NCI-H345 (cell line): ENCODE measurements at regions not wholly inside any gene's neighbourhood (a gene's known extent, or its start where the extent isn't known, plus 50 kb on each side); places are given as distances from the start of the nearest gene placed in this dataset.
"Not testable (repeated sequence)": the region's sequence is repeated elsewhere in the genome, so short reads cannot be mapped to it uniquely, and the experiment has no call there.

Source experiments
- DNase-seq: peaks from one replicate; lab custom pipeline; 2025; lab: John Stamatoyannopoulos, UW

DNA sequence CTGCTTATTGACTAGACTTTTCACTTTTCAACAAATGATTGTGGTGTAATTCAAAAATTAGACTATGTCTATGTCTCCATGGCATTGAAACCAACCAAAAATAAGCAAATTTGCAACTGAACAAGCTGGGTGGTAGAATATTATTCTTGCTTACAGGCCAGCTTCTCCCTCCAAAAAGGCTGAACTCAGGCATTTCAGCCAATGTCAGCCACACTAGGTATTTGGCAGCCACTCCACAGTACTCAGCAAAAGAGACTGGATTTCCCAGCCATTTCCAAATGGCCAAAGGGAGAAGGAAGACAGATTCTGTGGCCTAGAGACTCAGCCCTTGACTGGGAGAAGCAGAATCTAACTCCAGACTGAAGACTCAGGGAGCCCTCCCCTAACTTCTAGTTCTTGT is 121.8 kb upstream of the IRX5 start:
- DNase-seq, result no peak

DNA sequence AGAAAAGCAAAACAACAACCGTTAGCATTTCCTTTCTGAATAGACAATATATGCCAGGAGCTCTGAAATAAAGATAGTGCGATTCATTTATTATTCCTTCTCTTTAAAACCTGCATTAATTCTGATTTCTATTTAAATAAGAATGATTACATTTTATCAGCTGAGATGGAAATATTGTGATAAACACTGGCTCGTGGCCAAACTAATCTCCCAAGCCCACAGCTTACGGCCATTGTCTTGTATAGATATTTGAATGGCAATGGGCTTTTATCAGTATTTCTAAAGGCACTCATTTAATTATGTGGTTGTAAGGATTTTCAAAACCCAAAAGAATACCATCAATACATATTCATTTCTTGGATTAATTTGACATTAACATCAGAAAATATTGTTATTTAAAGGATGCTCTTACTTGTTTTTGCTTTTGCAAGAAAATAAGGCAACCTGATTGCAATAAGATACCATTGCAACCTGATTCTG is 123.7 kb upstream of the IRX5 start:
- DNase-seq, result no peak

DNA sequence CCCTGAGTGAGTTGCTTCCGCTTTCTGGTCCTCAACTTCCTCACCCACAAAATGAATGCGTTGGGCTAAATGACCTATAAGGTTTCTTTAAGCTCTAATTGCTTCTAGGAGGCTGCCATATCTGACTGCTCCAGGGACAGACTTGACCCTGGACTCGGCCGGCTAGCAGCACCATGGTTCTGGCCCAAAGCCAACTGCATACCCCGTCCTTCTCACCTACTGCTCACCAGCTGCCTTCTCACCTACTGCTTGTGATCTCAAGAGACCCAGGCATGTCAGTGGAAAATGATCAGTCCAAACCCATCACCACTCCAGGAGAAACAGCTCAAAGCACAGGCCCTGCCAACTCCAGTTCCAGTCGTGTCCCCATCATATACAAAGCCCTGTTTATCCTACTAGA is 124.3 kb upstream of the IRX5 start:
- DNase-seq, result no peak

DNA sequence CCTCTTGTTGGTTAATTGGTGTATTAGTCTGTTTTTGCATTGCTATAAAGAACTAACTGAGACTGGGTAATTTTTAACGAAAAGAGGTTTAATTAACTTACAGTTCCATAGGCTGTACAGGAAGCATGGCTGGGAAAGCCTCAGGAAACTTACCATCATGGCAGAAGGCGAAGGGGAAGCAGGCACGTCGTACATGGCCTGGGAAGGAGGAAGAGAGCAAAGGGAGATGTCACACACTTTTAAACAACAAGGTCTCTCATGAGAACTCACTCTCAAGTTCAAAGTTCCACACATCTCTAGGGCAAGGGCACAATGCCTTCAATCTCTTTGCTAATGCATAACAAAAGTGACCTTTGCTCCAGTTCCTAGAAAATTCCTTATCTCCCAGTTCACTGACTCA is 125.0 kb upstream of the IRX5 start:
- no peak for DNase-seq

DNA sequence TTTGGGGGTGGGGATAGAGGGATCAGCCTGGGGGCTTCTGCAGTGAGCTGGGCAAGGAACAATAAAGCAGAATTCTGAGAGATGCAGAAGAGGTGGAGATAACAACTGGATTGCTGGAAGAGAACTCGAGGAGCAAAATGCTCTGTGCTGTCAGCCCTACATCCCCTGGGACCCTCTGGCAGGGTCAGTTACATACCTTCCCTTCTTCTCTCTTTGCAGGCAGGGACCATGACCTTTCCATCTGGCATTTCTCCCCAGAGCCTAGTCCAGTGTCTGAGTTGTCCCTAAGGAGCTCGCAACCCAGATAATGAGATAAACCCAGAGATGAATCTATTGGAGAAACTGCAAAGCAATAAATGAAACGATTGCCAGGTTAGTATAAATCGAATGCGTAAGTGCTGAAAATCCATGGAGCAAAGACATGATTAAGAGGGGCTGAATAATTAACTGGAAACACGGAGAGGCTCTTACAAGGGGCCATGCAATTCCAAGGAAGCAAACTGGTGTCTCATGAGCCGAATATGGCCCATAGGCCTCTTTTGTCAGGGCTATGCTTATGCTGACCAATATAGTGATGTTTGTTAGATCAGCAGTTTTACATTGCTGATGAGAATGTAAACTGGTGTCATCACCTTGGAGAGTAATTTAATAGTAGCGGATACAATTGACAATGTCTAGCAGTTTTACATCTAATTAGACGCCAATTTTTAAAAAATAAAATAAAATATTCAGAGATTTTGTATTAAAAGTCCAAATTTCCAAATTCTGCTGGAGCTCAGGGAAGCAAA is 129.4 kb upstream of the IRX5 start:
- DNase-seq, result no peak

DNA sequence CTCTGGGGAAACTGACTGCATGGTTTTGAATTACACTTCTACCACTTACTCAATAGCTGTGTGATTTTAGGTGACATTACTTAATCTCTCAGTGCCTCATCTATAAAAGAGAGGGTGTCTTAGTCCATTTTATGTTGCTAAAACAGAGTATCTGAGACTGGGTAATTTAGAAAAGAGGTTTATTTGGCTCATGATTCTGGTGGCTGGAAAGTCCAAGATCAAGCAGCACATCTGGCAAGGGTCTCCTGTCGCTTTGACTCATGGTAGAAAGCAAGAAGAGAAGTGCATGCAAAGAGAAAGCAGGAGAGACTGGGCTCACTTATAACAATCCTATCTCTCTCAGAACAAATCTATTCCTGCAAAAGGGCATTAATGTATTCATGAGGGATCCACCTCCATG is 132.4 kb upstream of the IRX5 start:
- DNase-seq, result no peak

DNA sequence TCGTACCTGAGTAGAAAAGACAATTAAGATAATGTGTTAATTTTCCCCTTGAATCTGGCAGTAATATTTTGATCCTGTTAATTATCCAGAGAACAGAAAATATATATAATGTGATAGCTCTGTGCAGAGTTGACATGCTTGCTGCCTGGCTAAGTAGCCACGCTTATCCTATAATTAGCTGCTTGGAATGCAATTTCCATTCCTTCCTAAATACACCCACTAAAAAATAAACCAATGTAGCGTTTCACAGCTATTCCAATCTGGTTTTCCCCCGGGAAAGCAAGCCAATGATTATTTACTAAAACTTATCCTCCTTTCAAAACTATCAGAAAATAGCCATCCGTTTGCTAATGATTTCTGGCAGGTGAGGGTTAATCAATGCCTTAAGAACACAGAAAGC is 134.5 kb upstream of the IRX5 start:
- DNase-seq, result no peak

DNA sequence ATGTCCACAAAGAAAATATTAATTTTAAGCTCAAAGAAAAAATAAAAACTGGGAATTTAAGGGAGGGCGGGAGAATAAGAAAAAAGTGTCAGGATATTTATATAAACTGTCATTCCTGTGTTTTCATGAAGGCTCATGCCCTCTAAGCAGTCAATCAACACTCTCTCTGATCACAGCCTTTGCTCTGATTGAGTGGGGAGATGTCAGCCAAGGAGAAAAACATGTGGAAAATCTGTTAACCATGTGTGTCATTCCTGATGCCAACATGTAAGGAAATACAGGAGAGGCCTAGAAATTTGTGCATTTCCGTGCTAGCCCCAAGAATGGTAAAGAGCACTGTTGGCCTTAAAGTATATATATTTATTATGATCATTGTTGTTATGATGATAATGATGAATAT is 137.9 kb upstream of the IRX5 start:
- no peak for DNase-seq

DNA sequence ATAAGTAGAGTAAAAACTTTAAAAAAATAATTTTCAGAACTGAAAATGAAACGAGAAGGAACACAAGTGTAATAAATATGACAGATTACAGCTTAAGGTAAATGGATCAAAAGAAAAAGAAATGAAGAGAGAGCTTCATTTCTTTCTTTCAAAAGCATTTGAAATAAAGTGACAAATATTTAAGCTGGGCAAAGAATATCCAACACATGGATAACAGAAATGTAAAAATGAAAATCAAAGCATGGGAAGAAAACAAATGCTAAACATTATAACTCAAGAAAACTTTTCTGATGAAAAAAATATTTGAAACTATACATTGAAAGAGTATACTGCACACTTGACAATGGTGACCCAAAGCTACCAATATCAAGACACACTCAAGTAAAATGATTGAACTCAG is 143.6 kb upstream of the IRX5 start:
- DNase-seq, result no peak

DNA sequence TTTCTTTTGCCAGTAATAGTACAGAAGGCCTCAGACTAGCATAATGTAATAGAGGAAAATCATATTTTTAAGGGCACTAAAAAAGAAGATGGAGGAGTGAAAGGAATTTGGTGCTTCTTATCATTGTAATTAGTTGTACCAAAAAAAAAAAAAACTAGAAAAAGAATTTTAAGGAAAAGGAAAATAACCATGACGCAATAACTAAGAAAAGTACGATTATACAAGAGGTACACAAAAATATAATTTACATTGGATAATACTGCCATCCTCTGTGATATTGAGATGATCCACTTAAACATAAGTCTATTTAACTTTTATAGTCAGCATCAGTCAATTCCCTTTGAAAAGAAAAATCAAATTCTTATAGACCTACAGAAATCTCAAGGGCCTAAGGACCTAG is 146.7 kb upstream of the IRX5 start:
- no peak for DNase-seq

DNA sequence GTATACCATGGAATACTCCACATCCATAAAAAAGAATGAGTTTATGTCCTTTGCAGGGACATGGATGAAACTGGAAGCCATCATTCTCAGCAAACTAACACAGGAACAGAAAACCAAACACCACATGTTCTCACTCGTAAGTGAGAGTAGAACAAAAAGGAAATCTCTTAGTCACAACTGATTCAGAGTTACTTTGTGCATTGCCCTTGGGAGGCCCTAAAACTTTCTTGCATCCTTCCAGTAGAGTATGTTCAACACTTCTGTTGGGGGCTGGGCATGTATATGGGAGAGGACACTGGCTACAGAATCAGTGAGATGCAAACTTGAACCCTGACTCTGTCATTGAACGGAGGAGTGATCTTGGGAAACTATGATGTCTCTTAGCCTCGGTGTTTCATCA is 147.4 kb upstream of the IRX5 start:
- DNase-seq, result no peak

DNA sequence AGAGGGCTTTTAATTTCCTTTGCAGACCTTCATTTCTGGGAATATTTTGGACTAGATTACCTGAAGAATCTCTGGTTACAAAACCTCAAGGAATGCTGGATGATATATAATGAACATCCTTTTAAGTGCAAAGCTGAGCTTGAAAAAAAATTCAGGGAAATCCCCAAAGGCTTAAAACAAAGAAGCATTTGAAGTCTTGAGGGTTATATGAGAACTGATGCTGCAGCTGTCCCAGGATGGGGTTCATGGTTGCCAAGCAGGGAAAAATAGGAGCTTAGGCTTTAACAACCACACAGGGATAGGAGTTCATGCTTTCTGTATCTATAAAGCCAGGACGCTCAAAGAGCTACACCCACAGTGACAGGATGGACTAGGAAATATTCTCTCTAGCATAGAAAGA is 150.4 kb upstream of the IRX5 start:
- DNase-seq, result no peak

DNA sequence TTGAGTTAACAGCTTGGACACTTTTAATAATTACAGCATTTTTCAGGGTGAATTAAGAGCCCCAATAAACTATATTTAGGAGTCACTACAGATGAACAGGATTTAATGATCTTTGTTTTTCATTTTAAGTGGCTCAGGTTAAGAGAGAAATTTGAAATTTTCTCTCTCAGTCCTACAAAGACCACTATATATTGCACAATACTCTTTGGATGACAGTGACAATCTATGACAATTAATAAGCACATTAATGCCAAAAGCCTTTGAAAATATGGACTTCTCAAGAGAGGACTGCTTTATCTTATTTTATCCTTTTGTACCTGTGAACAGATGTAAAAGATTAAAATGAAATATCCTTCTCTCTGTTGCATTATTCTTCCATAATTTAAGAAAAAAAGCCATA is 151.1 kb upstream of the IRX5 start:
- no peak for DNase-seq

DNA sequence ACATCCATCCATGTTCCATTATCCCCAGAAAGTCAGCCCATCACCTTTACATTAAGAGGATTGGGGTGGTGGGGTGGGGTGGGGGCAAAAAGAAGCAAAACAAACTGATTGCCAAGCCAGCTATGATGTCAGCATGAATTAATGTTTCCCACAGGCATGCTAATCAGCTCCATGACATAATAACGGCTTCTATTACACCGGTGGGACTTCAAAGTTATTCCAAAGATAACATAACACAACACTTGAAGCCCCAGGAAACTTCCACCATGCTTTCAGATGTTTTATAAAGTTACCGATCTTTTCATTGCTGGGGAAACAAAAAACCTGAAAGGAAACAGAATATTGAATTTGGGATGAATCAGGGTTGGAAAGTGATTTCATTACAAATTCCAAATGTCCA is 155.9 kb upstream of the IRX5 start:
- no peak for DNase-seq

DNA sequence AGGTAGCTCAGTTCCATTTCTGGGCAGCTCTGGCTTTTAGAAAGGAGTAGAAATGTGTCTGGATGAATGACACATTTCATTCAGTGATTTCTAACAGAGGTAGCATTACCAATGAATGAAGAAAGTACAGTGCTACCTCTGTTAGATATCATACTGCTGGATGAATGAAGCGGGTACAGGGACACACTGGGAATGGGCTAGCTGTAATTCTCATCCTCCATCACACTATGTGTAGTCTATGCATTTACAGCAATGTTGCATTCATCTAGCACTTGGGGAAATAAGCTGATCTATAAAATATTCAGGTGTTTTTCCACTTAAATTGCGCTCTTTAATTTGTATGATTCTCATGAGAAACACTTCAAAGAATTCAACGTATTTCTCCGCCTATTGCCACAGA is 158.3 kb upstream of the IRX5 start:
- DNase-seq, result no peak

DNA sequence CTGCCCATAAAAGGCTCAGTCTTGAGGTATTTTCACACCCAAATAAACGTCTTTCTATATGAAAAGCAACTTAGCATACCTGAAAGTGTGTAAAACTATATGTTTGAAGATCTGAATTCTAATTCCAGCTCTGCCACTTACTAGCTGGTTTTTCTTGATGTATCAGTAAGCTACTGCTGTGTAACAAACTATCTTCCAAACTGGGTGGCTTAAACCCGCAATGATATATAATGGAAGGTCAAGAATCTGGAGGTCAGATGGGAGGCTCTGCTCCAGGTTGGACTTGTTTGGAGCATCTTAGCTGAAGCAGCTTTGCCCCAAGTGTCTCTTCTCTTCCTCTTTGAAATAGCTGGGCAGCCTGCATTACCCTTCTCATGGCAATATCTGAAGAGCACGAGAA is 164.3 kb upstream of the IRX5 start:
- DNase-seq, result no peak

DNA sequence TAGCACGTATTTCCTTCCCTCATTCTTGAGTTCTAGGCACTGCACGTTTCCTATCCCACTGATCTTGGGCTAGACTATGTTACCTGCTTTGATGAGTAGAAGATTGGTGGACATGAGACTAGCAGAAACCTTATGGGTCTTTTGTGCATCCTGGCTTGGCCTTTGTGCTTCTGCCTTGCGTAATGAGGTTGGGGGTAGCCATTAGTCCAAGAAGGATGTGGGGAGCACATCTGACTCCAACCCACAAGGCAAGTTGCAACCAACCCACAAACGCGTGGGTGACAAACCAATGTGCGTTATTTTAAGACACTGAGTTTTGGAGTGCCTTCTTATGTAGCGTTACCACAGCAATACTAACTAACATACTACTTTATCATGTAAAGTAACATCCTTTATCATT is 180.4 kb upstream of the IRX5 start:
- DNase-seq, result no peak

DNA sequence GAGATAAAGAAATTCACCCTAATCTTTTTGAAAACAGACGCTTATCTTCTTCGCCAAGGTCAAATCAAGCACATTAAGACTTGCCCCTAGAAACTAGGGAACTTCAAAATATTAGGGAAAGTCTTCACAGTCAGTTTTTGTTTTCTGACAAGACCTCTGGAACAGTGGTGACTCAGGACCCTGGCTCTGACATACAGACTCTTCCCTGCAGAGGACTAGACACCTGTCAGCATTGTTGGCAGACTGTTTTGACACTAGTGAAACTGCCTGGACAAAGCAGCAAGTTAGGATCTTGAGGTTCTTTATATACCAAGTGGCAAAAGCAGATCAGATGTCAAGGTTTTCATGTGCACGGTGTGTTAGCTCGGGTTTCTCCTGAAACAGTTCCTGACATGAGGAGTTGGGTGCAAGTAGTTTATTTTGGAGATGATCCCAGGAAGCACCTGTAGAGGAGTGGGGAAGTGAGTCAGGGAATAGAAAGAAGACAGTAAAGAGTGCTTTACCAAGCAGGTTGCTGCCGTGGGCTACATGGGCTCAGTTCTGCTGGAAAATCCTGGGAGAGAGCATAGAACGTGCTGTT is 182.0 kb upstream of the IRX5 start:
- no peak for DNase-seq

DNA sequence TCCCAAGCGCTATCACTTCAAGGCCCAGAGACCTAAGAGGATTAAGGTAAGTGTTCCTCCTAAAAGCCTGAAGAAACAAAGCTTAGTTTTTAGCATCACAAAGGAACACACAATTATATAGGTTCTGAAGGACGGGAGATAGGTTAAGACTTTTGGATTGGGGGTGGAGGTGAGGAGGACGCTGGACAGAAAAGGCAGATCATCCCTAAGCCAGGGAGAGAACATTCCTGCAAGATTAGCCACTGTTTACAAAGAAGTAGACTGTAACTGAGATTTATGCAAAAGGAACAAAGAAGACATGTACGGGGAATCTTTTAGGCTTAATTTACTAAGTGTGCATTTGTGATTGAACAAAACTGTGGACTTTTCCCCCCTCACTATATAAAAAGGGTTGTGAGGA is 184.1 kb upstream of the IRX5 start:
- no peak for DNase-seq

DNA sequence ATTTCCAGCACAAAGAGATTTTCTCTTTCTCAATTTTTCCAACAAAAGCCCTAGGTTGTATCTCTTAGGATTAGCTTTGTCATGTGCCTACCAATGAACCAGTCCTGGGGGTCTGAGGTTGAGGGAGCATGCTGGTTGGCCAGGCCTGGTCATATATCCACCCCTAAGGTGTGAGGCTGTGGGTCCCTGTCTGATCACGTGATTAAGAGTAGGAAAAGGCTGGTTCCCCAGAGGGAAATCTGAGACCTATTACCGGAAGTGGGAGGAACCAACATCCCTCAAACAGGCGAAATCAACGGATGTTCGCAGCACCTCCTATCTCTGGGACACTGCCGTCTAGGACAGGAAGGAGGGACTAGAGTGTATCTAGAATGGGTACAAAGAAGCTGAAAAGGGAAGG is 185.7 kb upstream of the IRX5 start:
- DNase-seq, result no peak

DNA sequence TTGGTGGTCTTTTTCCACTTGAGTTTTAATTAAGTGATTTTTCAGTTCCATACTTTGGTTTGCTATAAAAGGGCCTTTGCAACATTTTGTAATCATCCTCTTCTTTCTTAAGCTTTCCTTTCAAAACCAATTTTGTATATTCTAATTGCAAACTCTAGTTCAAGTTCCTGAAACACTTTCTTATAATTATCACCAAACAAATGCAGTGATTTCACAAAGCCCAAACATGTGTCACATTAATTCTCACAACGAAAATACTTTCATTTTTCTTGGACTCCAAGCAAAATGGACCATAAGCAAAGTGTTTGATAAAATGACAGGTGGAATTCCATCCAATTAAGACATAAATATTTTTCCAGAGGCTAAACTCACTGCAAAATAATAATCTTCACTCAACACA is 188.2 kb upstream of the IRX5 start:
- DNase-seq, result no peak

DNA sequence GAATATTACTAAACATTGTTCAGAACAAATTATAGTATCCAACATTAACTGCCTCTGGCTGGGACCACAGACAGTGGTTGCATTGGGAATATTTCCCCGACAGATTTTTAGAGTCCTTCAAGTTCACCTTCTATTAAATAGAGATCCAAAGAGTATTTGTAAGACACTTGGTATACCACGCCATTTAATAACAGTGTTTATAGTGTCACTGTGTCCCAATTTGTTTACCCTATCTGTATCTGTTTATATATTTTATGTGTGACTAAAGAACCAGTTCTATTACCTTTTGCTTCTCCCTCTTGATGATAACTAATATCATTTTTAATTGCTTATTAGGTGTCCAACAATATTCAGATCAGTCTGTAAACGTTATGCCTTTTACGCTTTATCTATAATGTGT is 191.3 kb upstream of the IRX5 start:
- DNase-seq, result no peak

DNA sequence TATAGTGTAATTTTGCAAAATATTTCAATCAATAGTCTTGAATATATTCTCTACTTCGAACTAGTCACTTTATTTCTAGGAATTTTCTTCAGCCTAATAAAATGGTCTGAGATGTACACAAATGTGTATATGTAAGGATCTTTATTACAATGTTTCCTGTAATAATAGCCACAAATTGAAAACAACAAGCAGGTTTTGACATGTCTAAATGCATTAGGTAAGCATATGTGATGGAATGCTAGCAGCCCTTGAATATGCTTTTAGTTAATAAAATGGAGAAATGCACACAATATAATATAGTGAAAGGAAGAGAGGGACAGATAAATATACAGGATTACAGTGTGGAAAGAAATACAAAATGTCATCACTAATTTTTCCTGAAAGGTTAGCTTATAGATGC is 196.5 kb upstream of the IRX5 start:
- no peak for DNase-seq

DNA sequence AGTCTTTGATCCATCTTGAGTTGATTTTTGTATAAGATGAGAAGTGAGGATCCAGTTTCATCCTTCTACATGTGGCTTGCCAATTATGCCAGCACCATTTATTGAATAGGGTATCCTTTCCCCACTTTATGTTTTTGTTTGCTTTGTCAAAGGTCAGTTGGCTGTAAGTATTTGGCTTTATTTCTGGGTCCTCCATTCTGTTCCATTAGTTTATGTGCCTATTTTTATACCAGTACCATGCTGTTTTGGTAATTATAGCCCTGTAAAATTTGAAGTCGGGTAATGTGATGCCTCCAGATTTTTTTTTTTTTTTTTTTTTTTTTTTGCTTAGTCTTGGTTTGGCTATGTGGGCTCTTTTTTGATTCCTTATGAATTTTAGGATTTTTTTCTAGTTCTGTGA is 203.0 kb upstream of the IRX5 start:
- DNase-seq, result not testable (repeated sequence)
